Amygdala (tissue), 56 donors: ENCODE measurements at regions not wholly inside any gene's neighbourhood (a gene's known extent, or its start where the extent isn't known, plus 50 kb on each side); places are given as distances from the start of the nearest gene placed in this dataset.
A peak's percentile ranks its signal among the peaks of the same experiment; 100 is the strongest.
"Not testable (repeated sequence)": the region's sequence is repeated elsewhere in the genome, so short reads cannot be mapped to it uniquely, and the experiment has no call there.

Source experiments
- DNase-seq, 56 donors: peaks; one replicate each; lab custom pipeline; 2025; lab: John Stamatoyannopoulos, UW

- DNase-seq, result no peak
These were observed 186.5 kb upstream of the ID2 start for GRCh38 chr2:8495189-8495989.

DNA sequence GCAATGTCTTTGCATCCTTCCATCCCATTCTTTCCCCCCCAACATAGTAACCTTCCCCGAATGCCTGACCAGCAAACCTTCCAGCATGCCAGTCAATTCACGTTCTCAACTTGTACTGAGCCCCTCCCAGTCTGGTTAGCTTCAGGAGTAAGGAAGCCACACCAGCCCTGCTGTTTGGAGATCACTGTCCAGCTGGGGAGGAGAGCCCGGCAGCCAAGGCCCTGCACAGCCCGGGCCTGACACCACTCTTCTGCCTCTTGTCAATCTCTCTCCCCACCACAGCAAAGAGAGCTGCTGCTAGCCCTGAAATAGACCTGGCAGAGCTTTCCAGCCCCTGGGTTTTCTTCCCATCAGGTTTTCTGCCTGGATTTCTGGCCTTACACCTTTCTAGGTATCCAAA, 185.8 kb upstream of the ID2 start:
- no peak for DNase-seq

DNA sequence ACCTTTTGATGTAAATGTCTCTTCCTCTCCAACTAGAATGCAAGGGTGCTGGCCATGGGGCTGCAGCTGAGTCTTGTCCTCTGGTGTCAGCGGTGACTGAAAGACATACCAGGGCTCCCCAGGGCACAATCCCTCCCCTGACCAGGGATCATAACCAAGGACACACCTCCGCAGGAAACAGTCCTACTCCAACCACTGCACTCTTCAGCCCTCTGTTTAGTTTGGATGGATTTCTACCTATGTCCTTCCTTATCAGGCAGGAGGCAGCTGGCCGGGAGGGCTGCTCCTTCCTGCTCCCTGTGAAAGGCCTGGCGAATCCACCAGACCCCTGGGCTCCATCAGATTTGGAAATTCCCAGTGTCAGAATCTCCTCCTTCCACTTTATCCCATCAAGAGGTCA, 185.2 kb upstream of the ID2 start:
- DNase-seq, result no peak

DNA sequence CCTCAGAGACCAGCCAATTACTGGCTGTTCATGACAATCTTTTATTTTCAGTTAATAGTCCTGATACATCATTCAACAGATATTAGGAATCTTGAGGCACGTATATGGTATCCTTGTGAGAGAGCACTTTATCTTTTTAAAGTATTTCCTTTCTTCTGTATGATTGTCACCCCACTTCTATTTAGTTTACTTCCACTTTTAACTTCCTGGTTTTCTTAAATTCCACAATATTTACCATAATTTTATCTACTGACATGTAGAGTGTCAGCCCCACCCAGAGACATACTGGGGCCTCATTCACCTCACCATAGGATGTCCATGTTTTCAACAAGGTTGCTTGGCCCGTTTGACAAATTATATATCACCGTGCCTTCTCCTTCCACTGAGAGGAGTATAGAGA, 182.9 kb upstream of the ID2 start:
- DNase-seq, result no peak

DNA sequence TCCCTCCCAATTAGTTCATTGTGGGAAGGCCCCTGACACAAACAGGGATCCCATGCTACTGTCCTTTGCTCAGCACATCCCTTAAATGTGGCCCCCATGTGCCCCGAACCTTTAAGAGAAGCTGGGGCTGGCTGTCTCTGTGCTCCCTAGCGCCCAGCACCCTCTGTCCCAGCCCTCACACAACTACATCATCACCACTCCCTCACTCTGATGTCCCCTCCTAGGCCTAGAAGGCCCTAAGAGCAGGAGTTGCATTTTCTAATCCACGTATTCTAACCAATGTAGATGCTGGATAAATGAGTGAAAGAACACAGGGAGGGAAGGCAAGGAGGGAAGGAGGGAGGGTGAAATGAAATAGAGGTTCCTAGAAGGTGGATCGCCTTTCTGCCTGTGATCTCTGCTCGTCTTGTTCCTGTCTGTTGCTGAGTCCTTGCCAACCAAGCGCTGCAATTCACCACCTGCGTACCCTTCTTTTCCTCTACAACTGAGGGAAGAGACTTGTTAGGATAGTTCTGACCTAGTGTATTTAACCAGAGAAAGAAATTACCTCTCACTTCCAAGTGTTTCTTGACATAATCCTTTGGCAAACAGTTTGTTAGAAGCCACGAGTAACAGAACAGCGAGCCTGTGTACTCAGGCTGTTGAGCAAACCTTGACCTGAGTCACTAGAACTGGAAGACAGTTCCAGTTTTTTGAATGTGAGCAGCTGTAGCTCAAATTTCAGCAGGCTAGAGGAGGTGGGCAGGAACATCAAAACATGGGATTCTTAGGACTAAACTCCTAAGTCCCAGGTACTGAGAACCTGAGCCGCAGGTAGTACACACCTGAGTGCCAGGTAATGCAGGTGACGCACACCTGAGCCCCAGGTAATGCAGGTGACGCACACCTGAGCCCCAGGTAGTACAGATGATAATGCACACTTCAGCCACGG, 181.5 kb upstream of the ID2 start:
- DNase-seq, result no peak

DNA sequence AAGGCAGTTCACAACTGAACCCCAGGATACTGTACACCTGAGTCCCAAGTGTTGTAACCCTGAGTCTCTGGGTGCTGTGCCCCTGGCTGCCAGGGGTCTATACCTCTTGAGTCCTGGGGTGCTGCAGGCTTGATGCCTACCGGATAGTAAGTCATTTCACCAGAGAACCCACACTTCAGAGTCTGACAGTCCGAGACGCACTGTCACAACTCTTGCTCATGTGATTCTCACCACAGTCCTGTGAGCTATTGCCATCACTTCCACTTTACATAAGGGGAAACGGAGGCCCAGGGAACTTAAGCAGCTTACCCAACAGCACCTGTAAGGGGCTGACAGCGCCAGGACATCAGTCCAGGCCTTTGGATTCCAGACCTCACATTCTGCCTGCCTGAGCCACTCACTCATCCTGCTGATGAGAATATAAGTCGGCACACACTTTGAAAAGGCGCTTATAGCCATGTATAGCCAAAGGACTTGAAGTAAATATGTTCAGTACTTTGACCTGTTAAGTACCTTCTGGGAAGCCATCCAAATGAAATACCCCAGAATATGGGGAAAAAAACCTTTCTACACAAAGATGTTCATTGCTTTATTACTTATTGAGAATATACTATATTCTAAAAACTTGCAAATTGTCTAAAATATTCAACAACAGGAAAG, 180.7 kb upstream of the ID2 start:
- no peak for DNase-seq

DNA sequence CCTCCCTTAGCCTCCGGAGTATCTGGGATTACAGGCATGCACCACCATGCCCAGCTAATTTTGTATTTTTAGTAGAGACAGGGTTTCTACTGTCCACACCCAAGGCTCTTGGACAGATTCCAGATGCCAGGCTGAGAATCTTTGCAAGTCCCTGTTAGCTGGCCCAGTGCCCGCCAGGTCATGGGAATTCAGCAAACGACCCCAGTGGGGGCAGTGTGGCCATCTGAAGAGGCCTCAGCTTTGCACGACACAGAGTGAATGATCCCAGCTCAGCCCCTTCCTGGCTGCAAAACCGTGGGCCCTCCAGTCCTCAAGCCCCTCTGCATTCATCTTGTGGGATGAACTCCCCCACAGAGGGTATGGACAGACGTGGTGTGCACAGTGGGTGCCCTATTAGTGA, 179.5 kb upstream of the ID2 start:
- peak in 1 of 56 donors; percentile 53 for DNase-seq

DNA sequence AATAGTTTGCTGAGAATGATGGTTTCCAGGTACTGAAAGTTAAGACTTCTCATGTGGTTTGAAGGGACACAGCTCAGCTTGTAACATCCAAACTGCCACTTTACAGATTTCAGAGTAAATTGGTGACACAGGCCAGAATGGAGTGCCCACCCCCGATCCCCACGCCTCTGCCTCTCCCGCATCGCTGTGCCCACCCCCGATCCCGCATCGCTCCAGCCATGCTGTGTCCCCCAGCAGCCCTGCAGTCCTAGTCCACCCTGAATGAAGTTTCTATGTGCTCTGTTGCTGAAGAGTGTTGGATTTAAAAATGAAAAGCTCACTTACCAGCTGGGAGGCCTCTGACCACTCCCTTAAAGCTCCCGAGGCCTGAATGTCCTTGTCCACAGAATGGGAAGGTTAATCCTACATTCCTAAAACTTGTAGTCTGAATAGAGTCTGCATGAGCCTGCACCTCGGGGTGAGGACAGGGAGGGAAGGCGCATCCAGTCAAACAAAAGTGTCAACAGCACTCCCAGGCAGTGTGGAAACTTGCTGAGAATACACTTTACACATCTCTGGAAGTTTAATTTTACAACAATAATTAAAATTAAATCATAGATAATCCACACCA, 176.4 kb upstream of the ID2 start:
- no peak for DNase-seq

DNA sequence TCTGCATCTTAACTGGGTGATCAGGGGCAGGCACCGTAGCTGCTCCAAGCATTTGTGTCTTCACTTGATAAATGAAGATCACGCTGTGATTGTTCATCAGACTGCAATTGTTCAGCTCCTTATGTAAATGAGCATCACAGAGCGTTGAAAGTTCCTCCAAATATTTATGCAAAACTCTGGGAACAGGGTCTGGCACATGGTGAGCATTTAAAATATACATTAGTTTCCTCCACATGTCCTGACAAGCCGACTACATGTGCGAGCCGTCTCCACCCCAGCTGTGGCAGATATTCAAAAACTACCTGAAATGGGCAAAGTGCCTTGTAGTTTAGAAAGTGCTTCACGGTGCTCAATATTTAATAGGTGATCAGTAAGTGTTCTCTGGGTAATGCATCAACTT, 175.1 kb upstream of the ID2 start:
- DNase-seq, result no peak

DNA sequence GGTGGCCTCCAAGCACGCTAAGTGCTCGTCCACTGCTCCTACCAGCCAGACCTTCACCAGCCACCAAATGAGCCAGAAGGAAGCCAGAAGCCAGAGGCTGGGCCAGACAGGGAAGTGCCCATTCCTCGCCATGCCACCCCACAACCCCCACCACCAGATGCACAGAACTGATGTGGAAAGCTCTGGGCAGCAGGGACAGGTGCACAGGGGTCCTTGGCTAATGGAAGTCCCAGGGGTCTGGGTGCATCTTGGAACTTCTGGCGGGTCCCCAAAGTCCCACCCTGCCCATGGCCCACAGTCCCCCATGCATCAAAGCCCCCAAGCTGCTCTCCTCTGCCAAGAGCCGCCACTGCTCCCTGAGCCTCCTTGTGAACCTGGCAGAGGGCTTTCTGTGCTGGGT, 173.1 kb upstream of the ID2 start:
- no peak for DNase-seq

- no peak for DNase-seq
These were observed 172.2 kb upstream of the ID2 start for GRCh38 chr2:8509621-8510020.

DNA sequence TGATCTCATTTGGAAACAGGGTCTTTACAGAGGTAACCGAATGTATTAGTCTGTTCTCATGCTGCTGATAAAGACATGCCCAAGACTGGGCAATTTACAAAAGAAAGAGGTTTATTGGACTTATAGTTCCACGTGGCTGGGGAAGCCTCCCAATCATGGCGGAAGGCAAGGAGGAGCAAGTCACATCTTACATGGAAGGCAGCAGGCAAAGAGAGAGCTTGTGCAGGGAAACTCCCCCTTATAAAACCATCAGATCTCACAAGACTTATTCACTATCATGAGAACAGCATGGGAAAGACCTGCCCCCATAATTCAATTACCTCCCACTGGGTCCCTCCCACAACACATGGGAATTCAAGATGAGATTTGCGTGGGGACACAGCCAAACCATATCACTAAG, 171.8 kb upstream of the ID2 start:
- DNase-seq, result not testable (repeated sequence)

DNA sequence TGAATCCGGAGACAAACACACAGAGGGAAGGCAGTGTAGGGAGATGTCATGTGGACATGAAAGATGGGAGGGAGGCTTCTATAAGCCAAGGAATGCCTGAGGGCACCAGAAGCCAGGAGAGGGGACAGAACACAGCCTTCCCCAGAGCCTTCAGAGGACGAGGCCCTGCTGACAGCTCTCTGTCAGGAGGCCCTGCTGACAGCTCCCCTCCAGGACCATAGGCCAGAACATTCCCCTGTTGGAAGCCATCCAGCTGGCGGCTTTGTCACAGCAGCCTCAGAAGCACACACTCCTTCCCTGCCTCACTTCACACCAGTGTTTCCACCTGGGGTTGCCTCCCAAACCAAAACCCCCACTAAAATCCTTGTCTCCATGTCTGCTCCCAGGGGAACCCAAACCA, 171.3 kb upstream of the ID2 start:
- DNase-seq, result no peak

DNA sequence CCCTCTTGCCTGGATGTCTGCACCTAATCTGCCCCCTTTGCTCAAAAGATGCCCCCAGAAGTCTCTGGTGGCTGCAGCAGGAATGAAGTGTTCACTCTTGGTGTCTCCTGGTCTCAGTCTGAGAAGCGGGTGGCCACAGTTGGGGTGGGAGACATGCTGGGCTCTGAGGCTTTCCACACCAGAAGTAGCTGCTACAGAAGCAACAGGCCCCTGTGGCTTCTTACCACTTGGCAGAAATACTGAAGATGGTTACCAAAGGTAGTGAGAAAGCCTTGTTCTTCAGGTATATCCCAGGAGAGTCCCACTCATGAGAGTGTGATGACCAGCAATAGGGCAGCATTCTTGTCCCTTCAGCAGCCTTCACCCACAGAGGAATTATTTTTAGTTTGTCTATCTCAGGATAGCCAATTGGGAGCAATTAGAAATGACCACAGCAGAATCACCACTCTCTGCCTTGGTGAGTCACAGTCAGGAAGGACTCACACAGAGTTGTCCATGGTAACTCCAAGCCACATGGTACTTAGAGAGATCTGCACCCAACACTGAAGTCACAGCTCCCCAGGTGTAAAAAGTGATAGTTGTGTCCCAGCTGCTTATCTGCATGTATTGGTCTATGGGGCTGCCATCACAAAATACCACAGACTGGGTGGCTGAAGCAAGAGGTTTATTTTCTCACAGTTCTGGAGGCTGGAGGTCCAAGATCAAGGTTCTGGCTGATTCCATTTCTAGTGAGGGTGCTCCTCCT, 169.8 kb upstream of the ID2 start:
- no peak for DNase-seq

DNA sequence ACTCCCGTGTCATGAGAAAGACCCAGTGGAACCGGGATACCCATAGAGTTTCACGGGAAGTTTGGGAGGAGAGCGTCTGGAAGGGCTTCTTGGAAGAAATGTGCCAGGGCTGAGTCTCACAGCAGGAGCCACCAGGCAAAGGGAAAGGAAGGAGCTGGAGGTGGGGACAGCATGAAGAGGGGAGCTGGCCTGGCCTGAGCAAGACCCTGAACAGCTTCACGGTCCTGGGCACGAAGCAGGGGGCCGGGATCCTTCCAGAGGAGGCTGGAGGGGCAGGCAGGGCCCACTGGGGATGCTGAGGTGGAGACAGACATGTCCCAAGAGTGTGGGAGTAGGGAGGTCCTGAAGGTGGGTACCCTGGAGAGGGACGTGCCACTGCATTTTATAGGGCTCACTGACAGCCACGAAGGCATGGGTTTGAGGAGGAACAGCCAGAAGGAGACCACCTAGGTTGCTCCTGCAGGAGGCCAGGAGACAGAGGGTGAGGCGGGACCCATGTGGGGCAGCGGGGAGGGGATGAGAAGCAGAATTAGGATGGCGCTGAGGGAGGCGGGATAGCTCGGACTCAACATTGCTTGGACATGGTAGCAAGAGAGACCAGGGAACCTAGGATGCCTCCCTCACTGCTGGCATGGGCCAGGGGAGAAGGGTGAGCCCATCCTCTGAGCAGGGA, 168.1 kb upstream of the ID2 start:
- DNase-seq, result no peak

DNA sequence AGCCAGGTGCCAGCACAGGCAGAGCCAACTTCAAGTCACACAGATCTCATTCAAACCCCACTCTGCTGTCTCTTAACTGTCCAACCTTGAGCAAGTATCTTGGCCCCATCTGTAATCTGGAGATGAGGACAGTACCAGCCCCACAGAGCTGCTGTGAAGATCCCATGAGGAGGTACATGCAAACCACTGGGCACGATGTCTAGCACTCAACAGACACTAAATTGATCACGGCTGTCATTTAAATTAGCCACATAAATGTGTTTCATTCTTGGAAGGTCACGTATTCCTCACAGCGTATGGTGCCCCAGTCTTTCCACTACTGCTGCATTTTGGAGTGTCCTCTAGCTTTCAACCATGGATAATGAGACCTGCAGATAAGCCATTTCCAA, 167.6 kb upstream of the ID2 start:
- DNase-seq, result no peak

GRCh38 chr2:8514796-8515758, 166.8 kb upstream of the ID2 start:
- DNase-seq, result peak in 5 of 56 donors; percentile 11 to 51 (median 21)

GRCh38 chr2:8515864-8516533, 165.9 kb upstream of the ID2 start:
- DNase-seq, result no peak
